ENCODE measurements at regions not wholly inside any gene's neighbourhood (a gene's known extent, or its start where the extent isn't known, plus 50 kb on each side); places are given as distances from the start of the nearest gene placed in this dataset.

- TF ChIP-seq ZNF692 (tag by site-specific recombination; IDR thresholded peaks at IDR 0.05) (no peak), ZNF610 (tag by site-specific recombination; IDR thresholded peaks at IDR 0.05; ENCODE audit: borderline replicate concordance) (no peak), PRDM2 (tag by site-specific recombination; IDR thresholded peaks at IDR 0.05; ENCODE audit: borderline replicate concordance) (no peak), ZNF26 (tag by site-specific recombination; IDR thresholded peaks at IDR 0.05) (no peak), KLF7 (tag by site-specific recombination; IDR thresholded peaks at IDR 0.05; ENCODE audit: borderline replicate concordance) (no peak), ELK4 (IDR thresholded peaks at IDR 0.05; ENCODE audit: borderline replicate concordance, low read depth, low read length) (no peak), YY2 (tag by site-specific recombination; IDR thresholded peaks at IDR 0.05) (no peak), WT1 (tag by site-specific recombination; IDR thresholded peaks at IDR 0.05) (no peak)
These were observed 769.3 kb upstream of the FLRT2 start (continued) for GRCh38 chr14:84760489-84761126.

- TF ChIP-seq SETDB1 (IDR thresholded peaks at IDR 0.05; ENCODE audit: insufficient read length, low read length) (no peak), ZNF530 (tag by site-specific recombination; IDR thresholded peaks at IDR 0.05; ENCODE audit: low read depth) (no peak), HOXC10 (CRISPR knock-in tag; IDR thresholded peaks at IDR 0.05) (no peak), ZNF585B (tag by site-specific recombination; IDR thresholded peaks at IDR 0.05) (no peak), ZNF391 (tag by site-specific recombination; IDR thresholded peaks at IDR 0.05; ENCODE audit: borderline replicate concordance, low read depth) (no peak), ZNF416 (tag by site-specific recombination; IDR thresholded peaks at IDR 0.05) (no peak), ZSCAN5A (tag by site-specific recombination; IDR thresholded peaks at IDR 0.05) (no peak), ZNF544 (tag by site-specific recombination; IDR thresholded peaks at IDR 0.05) (no peak), ELK4 (IDR thresholded peaks at IDR 0.05; ENCODE audit: borderline replicate concordance, low read depth, low read length) (no peak), ZBTB8A (tag by site-specific recombination; IDR thresholded peaks at IDR 0.05) (no peak), KLF10 (tag by site-specific recombination; IDR thresholded peaks at IDR 0.05) (no peak), SCRT1 (tag by site-specific recombination; IDR thresholded peaks at IDR 0.05; ENCODE audit: borderline replicate concordance) (no peak), KLF17 (tag by site-specific recombination; IDR thresholded peaks at IDR 0.05) (no peak), ZNF501 (tag by site-specific recombination; IDR thresholded peaks at IDR 0.05) (no peak), ZNF138 (tag by site-specific recombination; IDR thresholded peaks at IDR 0.05; ENCODE audit: borderline replicate concordance) (no peak)
- ChIA-PET CTCF (interaction anchor here (0.7 kb wide), 1 partner anchor 61 kb away, joined by 6 read pairs; no protein-coding TSS in a partner anchor), POLR2A (no interaction called here)
- Histone ChIP-seq H3K4me1 (ENCODE audit: control insufficient read depth, insufficient read depth, low read length) (no peaks in the 10 kb centered on the region), H3K36me3 (ENCODE audit: control insufficient read depth in 2 of 2, insufficient read depth in 1 of 2, low read length in 2 of 2) (no peaks in the 10 kb centered on the region), H3K4me3 (ENCODE audit: low read depth, low read length) (no peak overlapping the region), H3K27ac (ENCODE audit: extremely low read depth, low read depth, low read length) (no peak overlapping the region), H3K9me3 (ENCODE audit: control insufficient read depth, insufficient read depth, low read depth, low read length) (no peaks in the 10 kb centered on the region)
These were observed 762.5 kb upstream of the FLRT2 start for GRCh38 chr14:84767434-84767833.
